K562 (cell line): ENCODE measurements at regions not wholly inside any gene's neighbourhood (a gene's known extent, or its start where the extent isn't known, plus 50 kb on each side); places are given as distances from the start of the nearest gene placed in this dataset.

Experiments used
- ATAC-seq: fragments of 200-7000 bp; cut with Tn5 transposase; 3 replicates; pipeline ENCODE4 v1.9.1; 2020; ENCODE audit warnings: moderate library complexity
- BruUV-seq: library from RNA; stranded (reverse); fragments of 400-500 nt; replicated peaks from 2 replicates; lab custom pipeline; 2021; lab: Mats Ljungman, UMichigan
- CTCF ChIA-PET: fragments of 300-600 bp; formaldehyde crosslinking; extraction: SDS; loops from one replicate; lab custom pipeline; 2021; ENCODE audit warnings: low intra/inter-chr PET ratio; lab: Yijun Ruan, JAX
- POLR2A ChIA-PET: fragments of 300-600, 350-650 bp; sonication (Branson Sonifier 250); formaldehyde crosslinking; extraction: SDS; loops from one replicate; lab custom pipeline; 2021; ENCODE audit warnings: antibody characterized with exemption, inconsistent platforms; lab: Yijun Ruan, JAX
- DNase-seq, 4 experiments: peaks; one replicate each; pipeline versions ENCODE4 v3.0.0 to v3.0.0-alpha.2; 2011 to 2018; ENCODE audit warnings: low spot score in 3 of 4, mixed read lengths in 3 of 4; ENCODE audit errors: extremely low read depth in 1 of 4
- FAIRE-seq: peaks from 2 replicates; lab custom pipeline; 2011; peaks lifted over from hg19 to GRCh38; lab: Jason Lieb, UNC
- H2AFZ ChIP-seq: 2 replicates; pipeline ENCODE4 v1.6.0; 2011; ENCODE audit warnings: low read depth, low read length, control low read depth, inconsistent platforms
- H3K27ac ChIP-seq: fragments of 200-600 bp; 3 replicates; pipeline ENCODE4 v1.8.0; 2011; ENCODE audit warnings: low read depth, mild to moderate bottlenecking, control low read depth, inconsistent platforms, low read length, moderate library complexity, mixed read lengths; ENCODE audit errors: extremely low read depth
- H3K27me3 ChIP-seq, 2 experiments: fragments of 300-600 bp in 1 of 2; 2 replicates in 1 of 2; 3 replicates in 1 of 2; pipeline versions ENCODE4 v1.6.0 to v1.8.0; 2011; ENCODE audit warnings: inconsistent platforms in 2 of 2, low read length in 2 of 2, mild to moderate bottlenecking in 1 of 2, mixed read lengths in 1 of 2, moderate library complexity in 1 of 2; ENCODE audit not compliant: control insufficient read depth in 2 of 2, insufficient read depth in 2 of 2
- H3K36me3 ChIP-seq: fragments of 300-600 bp; 3 replicates; pipeline ENCODE4 v1.8.0; 2011; ENCODE audit warnings: mild to moderate bottlenecking, low read length, inconsistent platforms; ENCODE audit not compliant: control insufficient read depth, insufficient read depth
- H3K4me1 ChIP-seq, 2 experiments: fragments of 200-600 bp in 1 of 2; replicated peaks in 1 of 2; 2 replicates in 1 of 2; 3 replicates in 1 of 2; pipeline versions ENCODE4 v1.5.1 to v1.8.0; 2011; ENCODE audit warnings: inconsistent platforms in 2 of 2, low read length in 2 of 2, mild to moderate bottlenecking in 1 of 2, mixed read lengths in 1 of 2, moderate library complexity in 1 of 2; ENCODE audit not compliant: control insufficient read depth in 2 of 2, insufficient read depth in 2 of 2
- H3K4me2 ChIP-seq: 2 replicates; pipeline ENCODE4 v1.6.1; 2011; ENCODE audit warnings: low read length, control low read depth, inconsistent platforms, mixed read lengths; ENCODE audit not compliant: insufficient read depth
- H3K4me3 ChIP-seq: fragments of 200-600 bp; sonication (generic), shearing (Covaris generic); 2 replicates; pipeline ENCODE4 v1.5.1; 2016; ENCODE audit warnings: control low read depth, inconsistent platforms
- H3K79me2 ChIP-seq: fragments of 200-600 bp; 3 replicates; pipeline ENCODE4 v1.8.0; 2011; ENCODE audit warnings: low read length, inconsistent platforms; ENCODE audit not compliant: control insufficient read depth, insufficient read depth
- H3K9ac ChIP-seq, 2 experiments: 2 replicates each; pipeline versions ENCODE4 v1.6.0 to v1.6.1; 2011; ENCODE audit warnings: low read depth in 2 of 2, low read length in 2 of 2, control low read depth in 1 of 2, inconsistent platforms in 1 of 2, mild to moderate bottlenecking in 1 of 2, mixed read lengths in 1 of 2; ENCODE audit not compliant: insufficient read depth in 1 of 2
- H3K9me1 ChIP-seq: one replicate; pipeline ENCODE4 v1.6.0; 2011; ENCODE audit warnings: inconsistent platforms, mild to moderate bottlenecking, low read length, moderate library complexity; ENCODE audit not compliant: control insufficient read depth, insufficient read depth
- H3K9me3 ChIP-seq: replicated peaks from 2 replicates; pipeline ENCODE4 v1.5.1; 2011; ENCODE audit warnings: low read depth, low read length, inconsistent platforms; ENCODE audit not compliant: control insufficient read depth, insufficient read depth
- H4K20me1 ChIP-seq: replicated peaks from 2 replicates; pipeline ENCODE4 v1.6.1; 2011; ENCODE audit warnings: low read length, inconsistent platforms, mixed read lengths; ENCODE audit not compliant: control insufficient read depth, insufficient read depth
- GABPB1 ChIP-seq: sonication (generic); formaldehyde crosslinking; IDR thresholded peaks from 2 replicates; pipeline ENCODE4 v1.8.0; 2022; ENCODE audit warnings: mild to moderate bottlenecking, missing genetic modification reagents
- HDAC3 ChIP-seq: fragments of 450-650 bp; IDR thresholded peaks from 2 replicates; pipeline ENCODE4 v1.6.1; 2018; ENCODE audit warnings: borderline replicate concordance, mild to moderate bottlenecking, moderate library complexity; ENCODE audit not compliant: partially characterized antibody
- HNRNPLL ChIP-seq: fragments of 200-400 bp; formaldehyde crosslinking; IDR thresholded peaks from 2 replicates; pipeline ENCODE4 v1.6.1; 2017; ENCODE audit warnings: low read length, low read depth, mild to moderate bottlenecking; ENCODE audit not compliant: poor library complexity, severe bottlenecking
- MXI1 ChIP-seq: IDR thresholded peaks from 2 replicates; pipeline ENCODE4 v1.6.1; 2011; ENCODE audit warnings: low read depth, mild to moderate bottlenecking, improper control_type of control experiment, low read length
- NFE2 ChIP-seq: IDR thresholded peaks from 2 replicates; pipeline ENCODE4 v1.6.1; 2014; ENCODE audit warnings: antibody characterized with exemption, low read depth
- RNF2 ChIP-seq: sonication (generic); IDR thresholded peaks from 2 replicates; pipeline ENCODE4 v1.6.1; 2016
- SMAD4 ChIP-seq: fragments of 250-450 bp; sonication (Bioruptor Pico); conservative IDR thresholded peaks from 2 replicates; pipeline ENCODE4 v1.8.0; 2021; ENCODE audit warnings: inconsistent platforms, mild to moderate bottlenecking, moderate library complexity
- ZNF717 ChIP-seq: fragments of 250-450 bp; sonication (Bioruptor Pico); IDR thresholded peaks from 2 replicates; pipeline ENCODE4 v1.5.0; 2021
- WGBS: fragments of 100-300 bp; shearing (Covaris generic); methylation state at CpG from one replicate; pipeline ENCODE4 v1.1.6; 2016; ENCODE audit warnings: low coverage, mixed read lengths; ENCODE audit not compliant: insufficient coverage; ENCODE audit errors: missing lambda C conversion rate; 5-methylcytosine and 5-hydroxymethylcytosine counted together
- in situ Hi-C: fragments of 300-500 bp; cut with MboI; formaldehyde crosslinking; loops from 4 replicates; pipeline ENCODE4 v1.15.0; 2018; ENCODE audit warnings: inconsistent platforms, mixed read lengths
- intact Hi-C: fragments of 100-400 bp; cut with micrococcal nuclease; formaldehyde crosslinking; loops from 2 replicates; pipeline ENCODE4 v1.14.2; 2022
- TF ChIP-seq, protein P1 (sequence below): IDR thresholded peaks from 2 replicates; pipeline ENCODE4 v1.6.1; 2011; ENCODE audit warnings: borderline replicate concordance, low read depth, mild to moderate bottlenecking, moderate library complexity, low read length; ENCODE audit not compliant: insufficient read depth, poor library complexity, severe bottlenecking
- TF ChIP-seq, protein P2 (sequence below), 2 experiments: fragments of 450-650 bp; IDR thresholded peaks; 2 replicates each; pipeline ENCODE4 v1.6.1; 2016; ENCODE audit warnings: mild to moderate bottlenecking in 2 of 2, borderline replicate concordance in 1 of 2, low read depth in 1 of 2, moderate library complexity in 1 of 2

- TF ChIP-seq SMAD4 (CRISPR knock-in tag) = no peak
- TF ChIP-seq NFE2 = peak; percentile 18; the same call in 1 of the 2 replicates
- TF ChIP-seq HNRNPLL = no peak
- TF ChIP-seq, protein P1, sequence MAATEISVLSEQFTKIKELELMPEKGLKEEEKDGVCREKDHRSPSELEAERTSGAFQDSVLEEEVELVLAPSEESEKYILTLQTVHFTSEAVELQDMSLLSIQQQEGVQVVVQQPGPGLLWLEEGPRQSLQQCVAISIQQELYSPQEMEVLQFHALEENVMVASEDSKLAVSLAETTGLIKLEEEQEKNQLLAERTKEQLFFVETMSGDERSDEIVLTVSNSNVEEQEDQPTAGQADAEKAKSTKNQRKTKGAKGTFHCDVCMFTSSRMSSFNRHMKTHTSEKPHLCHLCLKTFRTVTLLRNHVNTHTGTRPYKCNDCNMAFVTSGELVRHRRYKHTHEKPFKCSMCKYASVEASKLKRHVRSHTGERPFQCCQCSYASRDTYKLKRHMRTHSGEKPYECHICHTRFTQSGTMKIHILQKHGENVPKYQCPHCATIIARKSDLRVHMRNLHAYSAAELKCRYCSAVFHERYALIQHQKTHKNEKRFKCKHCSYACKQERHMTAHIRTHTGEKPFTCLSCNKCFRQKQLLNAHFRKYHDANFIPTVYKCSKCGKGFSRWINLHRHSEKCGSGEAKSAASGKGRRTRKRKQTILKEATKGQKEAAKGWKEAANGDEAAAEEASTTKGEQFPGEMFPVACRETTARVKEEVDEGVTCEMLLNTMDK = no peak
- no peak for TF ChIP-seq MXI1
- no peak for TF ChIP-seq ZNF717 (CRISPR knock-in tag)
These were observed 264.6 kb upstream of the SGO1 start (continued) for GRCh38 chr3:20450611-20451010.

GRCh38 chr3:20442846-20443245 is 256.8 kb upstream of the SGO1 start:
- POLR2A ChIA-PET = no interaction called here
- ATAC-seq (no peak), FAIRE-seq (no peak), DNase-seq (no peak)
- Histone ChIP-seq H3K9me3 (no peaks in the 10 kb centered on the region), H3K4me3 (no peak overlapping the region), H3K36me3 (no peaks in the 10 kb centered on the region), H3K27ac (no peak overlapping the region), H2AFZ (no peak overlapping the region), H4K20me1 (no peaks in the 10 kb centered on the region), H3K9me1 (no peaks in the 10 kb centered on the region), H3K4me1 (no peaks in the 10 kb centered on the region), H3K27me3 (no peaks in the 10 kb centered on the region), H3K79me2 (no peaks in the 10 kb centered on the region), H3K4me2 (no peak overlapping the region), H3K9ac (no peak overlapping the region)
- CTCF ChIA-PET = no interaction called here
- intact Hi-C loops = no loop called here
- in situ Hi-C loops = no loop called here
- no TSS peak for BruUV-seq
- WGBS = 0% methylated on average over 1 of the region's 1 CpG
- no peak for TF ChIP-seq RNF2
- TF ChIP-seq GABPB1 (CRISPR knock-in tag) = no peak
- TF ChIP-seq HDAC3 = no peak
- TF ChIP-seq, protein P2, sequence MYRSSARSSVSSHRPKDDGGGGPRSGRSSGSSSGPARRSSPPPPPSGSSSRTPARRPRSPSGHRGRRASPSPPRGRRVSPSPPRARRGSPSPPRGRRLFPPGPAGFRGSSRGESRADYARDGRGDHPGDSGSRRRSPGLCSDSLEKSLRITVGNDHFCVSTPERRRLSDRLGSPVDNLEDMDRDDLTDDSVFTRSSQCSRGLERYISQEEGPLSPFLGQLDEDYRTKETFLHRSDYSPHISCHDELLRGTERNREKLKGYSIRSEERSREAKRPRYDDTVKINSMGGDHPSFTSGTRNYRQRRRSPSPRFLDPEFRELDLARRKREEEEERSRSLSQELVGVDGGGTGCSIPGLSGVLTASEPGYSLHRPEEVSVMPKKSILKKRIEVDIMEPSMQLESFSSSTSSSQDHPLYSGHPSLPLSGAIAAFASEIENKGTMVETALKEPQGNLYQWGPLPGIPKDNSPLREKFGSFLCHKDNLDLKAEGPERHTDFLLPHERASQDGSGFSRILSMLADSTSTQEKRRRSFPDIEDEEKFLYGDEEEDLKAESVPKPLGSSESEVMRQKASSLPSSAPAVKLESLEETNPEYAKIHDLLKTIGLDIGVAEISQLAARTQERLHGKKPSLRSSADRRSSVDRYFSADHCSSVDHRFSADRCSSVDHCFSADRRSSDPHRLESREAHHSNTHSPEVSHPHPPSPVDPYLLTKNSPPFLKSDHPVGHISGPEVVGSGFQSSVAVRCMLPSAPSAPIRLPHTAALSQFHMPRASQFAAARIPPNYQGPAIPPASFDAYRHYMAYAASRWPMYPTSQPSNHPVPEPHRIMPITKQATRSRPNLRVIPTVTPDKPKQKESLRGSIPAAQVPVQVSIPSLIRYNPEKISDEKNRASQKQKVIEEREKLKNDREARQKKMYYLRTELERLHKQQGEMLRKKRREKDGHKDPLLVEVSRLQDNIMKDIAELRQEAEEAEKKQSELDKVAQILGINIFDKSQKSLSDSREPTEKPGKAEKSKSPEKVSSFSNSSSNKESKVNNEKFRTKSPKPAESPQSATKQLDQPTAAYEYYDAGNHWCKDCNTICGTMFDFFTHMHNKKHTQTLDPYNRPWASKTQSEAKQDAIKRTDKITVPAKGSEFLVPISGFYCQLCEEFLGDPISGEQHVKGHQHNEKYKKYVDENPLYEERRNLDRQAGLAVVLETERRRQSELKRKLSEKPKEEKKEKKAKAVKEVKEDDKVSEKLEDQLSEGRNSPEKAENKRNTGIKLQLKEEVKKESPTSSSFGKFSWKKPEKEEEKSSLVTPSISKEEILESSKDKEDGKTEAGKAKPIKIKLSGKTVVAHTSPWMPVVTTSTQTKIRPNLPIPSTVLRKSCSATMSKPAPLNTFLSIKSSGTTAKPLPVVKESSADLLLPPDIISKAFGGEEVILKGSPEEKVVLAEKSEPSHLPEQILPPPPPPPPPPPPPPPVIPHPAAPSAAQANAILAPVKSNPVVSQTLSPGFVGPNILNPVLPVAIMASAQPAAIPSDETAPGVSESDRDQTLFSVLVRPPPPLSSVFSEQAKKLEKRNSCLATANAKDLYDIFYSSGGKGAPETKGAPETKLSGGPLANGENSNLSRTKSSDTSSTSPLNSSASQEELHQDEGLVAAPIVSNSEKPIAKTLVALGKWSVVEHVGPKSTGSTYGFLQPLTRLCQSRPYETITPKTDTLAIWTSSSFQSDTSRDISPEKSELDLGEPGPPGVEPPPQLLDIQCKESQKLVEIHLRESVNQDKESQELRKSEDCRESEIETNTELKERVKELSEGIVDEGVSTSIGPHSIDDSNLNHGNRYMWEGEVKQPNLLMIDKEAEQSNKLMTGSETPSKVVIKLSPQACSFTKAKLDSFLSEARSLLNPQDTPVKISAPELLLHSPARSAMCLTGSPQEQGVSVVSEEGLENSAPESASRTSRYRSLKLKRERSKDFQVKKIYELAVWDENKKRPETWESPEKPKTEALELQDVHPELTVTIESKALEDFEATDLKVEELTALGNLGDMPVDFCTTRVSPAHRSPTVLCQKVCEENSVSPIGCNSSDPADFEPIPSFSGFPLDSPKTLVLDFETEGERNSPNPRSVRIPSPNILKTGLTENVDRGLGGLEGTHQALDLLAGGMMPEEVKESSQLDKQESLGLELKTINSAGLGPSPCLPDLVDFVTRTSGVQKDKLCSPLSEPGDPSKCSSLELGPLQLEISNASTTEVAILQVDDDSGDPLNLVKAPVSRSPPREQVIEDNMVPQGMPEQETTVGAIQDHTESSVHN (IDR thresholded peaks at IDR 0.05; ENCODE audit: borderline replicate concordance in 1 of 2, low read depth in 1 of 2) = no peak
